Activated T-helper 1 cell treated with anti-CD3 and anti-CD28 coated beads, Interleukin-12 subunit alpha, Interleukin-12 subunit beta, Interleukin-2, Interleukin-4 antibody, amounts not matched to agents 30 ng/mL and 10 ng/mL and 1 ng/mL, durations not matched to agents 14 hours and 24 hours and 36 hours (primary cell): ENCODE measurements at regions not wholly inside any gene's neighbourhood (a gene's known extent, or its start where the extent isn't known, plus 50 kb on each side); places are given as distances from the start of the nearest gene placed in this dataset.
"Not testable (repeated sequence)": the region's sequence is repeated elsewhere in the genome, so short reads cannot be mapped to it uniquely, and the experiment has no call there.

ENCODE experiments used
- DNase-seq: peaks from one replicate; pipeline ENCODE4 v3.0.0; 2021; ENCODE audit warnings: low spot score
- H3K27ac Mint-ChIP-seq: one replicate; pipeline ENCODE4 v1.8.0; 2021; ENCODE audit warnings: mild to moderate bottlenecking, mixed read lengths
- H3K27me3 Mint-ChIP-seq: one replicate; pipeline ENCODE4 v1.8.0; 2022; ENCODE audit warnings: mild to moderate bottlenecking, moderate library complexity, mixed read lengths; ENCODE audit not compliant: insufficient read depth
- H3K36me3 Mint-ChIP-seq: one replicate; pipeline ENCODE4 v1.8.0; 2021; ENCODE audit warnings: low read depth, mixed read lengths
- H3K4me1 Mint-ChIP-seq: one replicate; pipeline ENCODE4 v1.8.0; 2021; ENCODE audit warnings: low read depth, mixed read lengths
- H3K4me3 Mint-ChIP-seq: one replicate; pipeline ENCODE4 v1.8.0; 2021; ENCODE audit warnings: mild to moderate bottlenecking, moderate library complexity, mixed read lengths
- H3K9me3 Mint-ChIP-seq: one replicate; pipeline ENCODE4 v1.8.0; 2021; ENCODE audit warnings: mixed read lengths
- intact Hi-C: fragments of 100-400 bp; cut with micrococcal nuclease; formaldehyde crosslinking; loops from one replicate; pipeline ENCODE4 v1.15.1; 2024

GRCh38 chr7:54183055-54183454 is 359.1 kb upstream of the VSTM2A start:
- Mint-ChIP-seq H3K4me3 (no peak overlapping the region), H3K4me1 (no peaks in the 10 kb centered on the region), H3K36me3 (no peaks in the 10 kb centered on the region), H3K9me3 (peaks cover 51% of the 10 kb centered on the region), H3K27me3 (no peaks in the 10 kb centered on the region), H3K27ac (no peak overlapping the region)
- intact Hi-C loops, result no loop called here
- DNase-seq, result no peak

- H3K27ac Mint-ChIP-seq, result no peak overlapping the region
- no peaks in the 10 kb centered on the region for H3K4me1 Mint-ChIP-seq
- no peaks in the 10 kb centered on the region for H3K36me3 Mint-ChIP-seq
- DNase-seq, result no peak
- no peaks in the 10 kb centered on the region for H3K27me3 Mint-ChIP-seq
- H3K4me3 Mint-ChIP-seq, result no peak overlapping the region
- intact Hi-C loops, result no loop called here
- H3K9me3 Mint-ChIP-seq, result peaks cover 38% of the 10 kb centered on the region
These were observed 355.8 kb upstream of the VSTM2A start for GRCh38 chr7:54186336-54186735.

GRCh38 chr7:54187886-54188685 is 354.1 kb upstream of the VSTM2A start:
- Mint-ChIP-seq H3K9me3 (peaks cover 31% of the 10 kb centered on the region), H3K27ac (no peak overlapping the region), H3K36me3 (no peaks in the 10 kb centered on the region), H3K4me3 (no peak overlapping the region), H3K27me3 (no peaks in the 10 kb centered on the region), H3K4me1 (no peaks in the 10 kb centered on the region)
- intact Hi-C loops, result no loop called here
- DNase-seq, result no peak

- peaks cover 36% of the 10 kb centered on the region for H3K9me3 Mint-ChIP-seq
- no peak overlapping the region for H3K4me3 Mint-ChIP-seq
- no peaks in the 10 kb centered on the region for H3K36me3 Mint-ChIP-seq
- DNase-seq, result no peak
- intact Hi-C loops, result no loop called here
- no peaks in the 10 kb centered on the region for H3K27me3 Mint-ChIP-seq
- H3K27ac Mint-ChIP-seq, result no peak overlapping the region
- no peaks in the 10 kb centered on the region for H3K4me1 Mint-ChIP-seq
These were observed 353.3 kb upstream of the VSTM2A start for GRCh38 chr7:54188843-54189242.

- intact Hi-C loops, result no loop called here
- peaks cover 35% of the 10 kb centered on the region for H3K9me3 Mint-ChIP-seq
- H3K27me3 Mint-ChIP-seq, result no peaks in the 10 kb centered on the region
- H3K36me3 Mint-ChIP-seq, result no peaks in the 10 kb centered on the region
- H3K27ac Mint-ChIP-seq, result no peak overlapping the region
- DNase-seq, result no peak
- H3K4me1 Mint-ChIP-seq, result no peaks in the 10 kb centered on the region
- no peak overlapping the region for H3K4me3 Mint-ChIP-seq
These were observed 352.8 kb upstream of the VSTM2A start for GRCh38 chr7:54189330-54189729.

GRCh38 chr7:54201501-54201900 is 340.7 kb upstream of the VSTM2A start:
- H3K9me3 Mint-ChIP-seq, result peaks cover 10% of the 10 kb centered on the region
- no peaks in the 10 kb centered on the region for H3K36me3 Mint-ChIP-seq
- no peak for DNase-seq
- intact Hi-C loops, result no loop called here
- H3K27ac Mint-ChIP-seq, result no peak overlapping the region
- no peaks in the 10 kb centered on the region for H3K27me3 Mint-ChIP-seq
- no peak overlapping the region for H3K4me3 Mint-ChIP-seq
- H3K4me1 Mint-ChIP-seq, result no peaks in the 10 kb centered on the region

- no peak overlapping the region for H3K27ac Mint-ChIP-seq
- no peak for DNase-seq
- H3K27me3 Mint-ChIP-seq, result no peaks in the 10 kb centered on the region
- H3K4me1 Mint-ChIP-seq, result no peaks in the 10 kb centered on the region
- no peak overlapping the region for H3K4me3 Mint-ChIP-seq
- H3K9me3 Mint-ChIP-seq, result peaks cover 61% of the 10 kb centered on the region
- H3K36me3 Mint-ChIP-seq, result no peaks in the 10 kb centered on the region
- intact Hi-C loops, result no loop called here
These were observed 326.8 kb upstream of the VSTM2A start for GRCh38 chr7:54215424-54215823.

- H3K36me3 Mint-ChIP-seq, H3K27me3 Mint-ChIP-seq, intact Hi-C loops, H3K4me1 Mint-ChIP-seq, H3K4me3 Mint-ChIP-seq, DNase-seq, H3K27ac Mint-ChIP-seq, H3K9me3 Mint-ChIP-seq: not testable (repeated sequence)
These were observed 316.1 kb upstream of the VSTM2A start for GRCh38 chr7:54226030-54226429.

- intact Hi-C loops, result no loop called here
- Mint-ChIP-seq H3K27me3 (no peaks in the 10 kb centered on the region), H3K4me1 (no peaks in the 10 kb centered on the region), H3K27ac (no peak overlapping the region), H3K36me3 (no peaks in the 10 kb centered on the region), H3K9me3 (peaks cover 4% of the 10 kb centered on the region), H3K4me3 (no peak overlapping the region)
- DNase-seq, result no peak
These were observed 299.4 kb upstream of the VSTM2A start for GRCh38 chr7:54242776-54243175.

GRCh38 chr7:54245020-54245419 is 297.2 kb upstream of the VSTM2A start:
- intact Hi-C loops, result no loop called here
- no peaks in the 10 kb centered on the region for H3K4me1 Mint-ChIP-seq
- H3K27ac Mint-ChIP-seq, result no peak overlapping the region
- no peak overlapping the region for H3K4me3 Mint-ChIP-seq
- H3K36me3 Mint-ChIP-seq, result no peaks in the 10 kb centered on the region
- H3K9me3 Mint-ChIP-seq, result no peaks in the 10 kb centered on the region
- no peaks in the 10 kb centered on the region for H3K27me3 Mint-ChIP-seq
- no peak for DNase-seq

GRCh38 chr7:54249686-54250085 is 292.5 kb upstream of the VSTM2A start:
- no peaks in the 10 kb centered on the region for H3K4me1 Mint-ChIP-seq
- H3K4me3 Mint-ChIP-seq, result no peak overlapping the region
- no peaks in the 10 kb centered on the region for H3K27me3 Mint-ChIP-seq
- peaks cover 4% of the 10 kb centered on the region for H3K9me3 Mint-ChIP-seq
- DNase-seq, result no peak
- no peak overlapping the region for H3K27ac Mint-ChIP-seq
- H3K36me3 Mint-ChIP-seq, result no peaks in the 10 kb centered on the region
- intact Hi-C loops, result no loop called here

- H3K4me3 Mint-ChIP-seq, result no peak overlapping the region
- intact Hi-C loops, result no loop called here
- no peak for DNase-seq
- H3K9me3 Mint-ChIP-seq, result peaks cover 14% of the 10 kb centered on the region
- H3K4me1 Mint-ChIP-seq, result no peaks in the 10 kb centered on the region
- H3K27ac Mint-ChIP-seq, result no peak overlapping the region
- H3K27me3 Mint-ChIP-seq, result no peaks in the 10 kb centered on the region
- H3K36me3 Mint-ChIP-seq, result no peaks in the 10 kb centered on the region
These were observed 289.7 kb upstream of the VSTM2A start for GRCh38 chr7:54252256-54253035.

- intact Hi-C loops, result no loop called here
- Mint-ChIP-seq H3K4me3 (no peak overlapping the region), H3K27me3 (no peaks in the 10 kb centered on the region), H3K4me1 (no peaks in the 10 kb centered on the region), H3K9me3 (peaks cover 14% of the 10 kb centered on the region), H3K27ac (no peak overlapping the region), H3K36me3 (no peaks in the 10 kb centered on the region)
- no peak for DNase-seq
These were observed 289.2 kb upstream of the VSTM2A start for GRCh38 chr7:54253036-54253373.
